Testis (tissue), 2 donors: ENCODE measurements at regions not wholly inside any gene's neighbourhood (a gene's known extent, or its start where the extent isn't known, plus 50 kb on each side); places are given as distances from the start of the nearest gene placed in this dataset.

Source experiments
- DNase-seq: peaks from one replicate; pipeline ENCODE4 v3.0.0-alpha.2; 2019
- H3K27ac ChIP-seq, 2 donors: fragments of 200-600 bp; sonication (generic); one replicate each; pipeline ENCODE4 v1.5.1; 2019
- H3K27me3 ChIP-seq: fragments of 200-600 bp; sonication (generic); one replicate; pipeline ENCODE4 v1.5.1; 2019
- H3K36me3 ChIP-seq: fragments of 200-600 bp; sonication (generic); one replicate; pipeline ENCODE4 v1.5.1; 2017; ENCODE audit warnings: low read depth; ENCODE audit errors: missing control alignments
- H3K4me1 ChIP-seq: fragments of 200-600 bp; sonication (generic); one replicate; pipeline ENCODE4 v1.5.1; 2019
- H3K4me3 ChIP-seq, 2 donors: fragments of 200-600 bp; sonication (generic); one replicate each; pipeline ENCODE4 v1.5.1; 2017 to 2019
- H3K9me3 ChIP-seq: fragments of 200-600 bp; sonication (generic); one replicate; pipeline ENCODE4 v1.5.1; 2017
- CTCF ChIP-seq, 3 experiments: fragments of 450-650 bp in 2 of 3; fragments of 200-600 bp in 1 of 3; sonication (generic) in 1 of 3; IDR thresholded peaks; one replicate each; pipeline ENCODE4 v1.5.1; 2016 to 2019; ENCODE audit warnings: antibody characterized with exemption in 3 of 3, mild to moderate bottlenecking in 2 of 3, moderate library complexity in 1 of 3
- POLR2A ChIP-seq: fragments of 450-650 bp; IDR thresholded peaks from one replicate; pipeline ENCODE4 v1.6.1; 2017; ENCODE audit warnings: antibody characterized with exemption, mild to moderate bottlenecking, moderate library complexity
- WGBS, 2 donors: methylation state at CpG; one replicate each; pipeline ENCODE4 v1.1.5; 2018; 5-methylcytosine and 5-hydroxymethylcytosine counted together
- intact Hi-C: fragments of 100-400 bp; cut with DNase I; formaldehyde crosslinking; loops from one replicate; pipeline ENCODE4 v1.15.1; 2023; ENCODE audit warnings: low total_unique reads

DNA sequence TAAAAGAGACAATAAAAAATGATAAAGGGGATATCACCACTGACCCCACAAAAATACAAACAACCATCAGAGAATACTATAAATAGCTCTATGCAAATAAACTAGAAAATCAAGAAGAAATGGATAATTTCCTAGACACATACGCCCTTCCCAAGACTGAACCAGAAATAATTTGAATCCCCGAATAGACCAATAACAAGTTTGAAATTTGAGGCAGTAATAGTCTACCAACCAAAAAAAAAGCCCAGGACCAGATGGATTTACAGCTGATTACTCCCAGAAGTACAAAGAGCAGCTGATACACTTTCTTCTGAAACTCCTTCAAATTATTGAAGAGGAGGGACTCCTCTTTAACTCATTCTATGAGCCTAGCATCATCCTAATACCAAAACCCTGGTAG is 128.1 kb downstream of the DMRTA1 start:
- TF ChIP-seq CTCF (IDR thresholded peaks at IDR 0.05) (no peak), POLR2A (no peak)
- Histone ChIP-seq H3K27me3 (no peaks in the 10 kb centered on the region), H3K36me3 (no peaks in the 10 kb centered on the region), H3K27ac (no peak overlapping the region), H3K4me1 (no peaks in the 10 kb centered on the region), H3K9me3 (no peaks in the 10 kb centered on the region), H3K4me3 (no peak overlapping the region)
- no peak for DNase-seq
- 74 to 86% methylated on average over 2 of the region's 2 CpGs for WGBS, 2 donors
- intact Hi-C loops = no loop called here

DNA sequence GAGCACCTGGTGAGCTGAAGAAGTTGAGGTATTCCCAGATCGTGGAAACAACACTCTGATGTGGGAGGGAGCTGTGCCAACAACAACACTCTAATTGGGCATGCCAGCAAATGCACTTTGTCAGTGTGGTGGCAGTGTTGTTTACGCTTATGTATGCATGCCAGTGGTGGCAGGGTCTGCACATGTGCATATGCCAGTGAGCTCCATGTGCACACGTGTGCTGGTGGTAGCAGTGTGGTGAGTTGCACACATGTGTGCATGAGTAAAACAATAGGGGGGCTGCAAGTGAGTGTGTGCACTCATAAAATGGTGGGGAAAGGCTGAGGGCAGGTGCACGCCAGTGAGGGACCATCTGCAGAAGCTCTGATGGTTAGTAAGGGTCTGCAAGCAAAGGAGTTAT is 134.2 kb downstream of the DMRTA1 start:
- intact Hi-C loops = no loop called here

DNA sequence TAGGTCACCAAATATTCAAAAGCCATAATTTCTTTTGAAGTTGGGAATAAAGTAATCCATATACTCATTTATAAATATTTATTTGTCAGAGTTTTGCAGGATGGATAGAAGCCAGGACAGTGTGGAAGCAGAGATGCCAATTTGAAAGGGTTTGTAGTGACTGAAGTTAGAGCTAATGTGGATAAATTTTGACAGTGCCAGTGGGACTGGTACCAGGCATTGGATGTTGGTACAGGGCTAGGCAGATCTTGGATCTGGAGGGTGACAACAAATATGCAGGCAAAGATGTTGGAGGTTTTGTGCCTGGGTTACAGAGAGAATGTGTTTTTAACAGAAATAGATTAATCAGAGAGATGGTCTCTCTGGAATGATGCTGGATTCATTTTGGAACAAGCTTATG is 135.6 kb downstream of the DMRTA1 start:
- TF ChIP-seq POLR2A (no peak), CTCF (IDR thresholded peaks at IDR 0.05) (no peak)
- Histone ChIP-seq H3K36me3 (no peaks in the 10 kb centered on the region), H3K27me3 (no peaks in the 10 kb centered on the region), H3K9me3 (no peaks in the 10 kb centered on the region), H3K27ac (no peak overlapping the region), H3K4me1 (no peaks in the 10 kb centered on the region), H3K4me3 (no peak overlapping the region)
- intact Hi-C loops = no loop called here
- DNase-seq = no peak

More for the DNA sequence above, 134.2 kb downstream of the DMRTA1 start:
- TF ChIP-seq CTCF (IDR thresholded peaks at IDR 0.05) (no peak), POLR2A (no peak)
- Histone ChIP-seq H3K4me3 (no peak overlapping the region), H3K27me3 (no peaks in the 10 kb centered on the region), H3K9me3 (no peaks in the 10 kb centered on the region), H3K36me3 (no peaks in the 10 kb centered on the region), H3K4me1 (no peaks in the 10 kb centered on the region), H3K27ac (no peak overlapping the region)
- no peak for DNase-seq
- 57 to 81% methylated on average over 4 of the region's 4 CpGs for WGBS, 2 donors

GRCh38 chr9:22588918-22589317 is 142.3 kb downstream of the DMRTA1 start:
- Histone ChIP-seq H3K4me3 (no peak overlapping the region), H3K27ac (no peak overlapping the region), H3K9me3 (no peaks in the 10 kb centered on the region), H3K4me1 (no peaks in the 10 kb centered on the region), H3K36me3 (no peaks in the 10 kb centered on the region), H3K27me3 (no peaks in the 10 kb centered on the region)
- intact Hi-C loops = no loop called here
- DNase-seq = no peak
- TF ChIP-seq POLR2A = no peak
- TF ChIP-seq CTCF (IDR thresholded peaks at IDR 0.05) = no peak
- WGBS, 2 donors = 88 to 91% methylated on average over 5 of the region's 5 CpGs

DNA sequence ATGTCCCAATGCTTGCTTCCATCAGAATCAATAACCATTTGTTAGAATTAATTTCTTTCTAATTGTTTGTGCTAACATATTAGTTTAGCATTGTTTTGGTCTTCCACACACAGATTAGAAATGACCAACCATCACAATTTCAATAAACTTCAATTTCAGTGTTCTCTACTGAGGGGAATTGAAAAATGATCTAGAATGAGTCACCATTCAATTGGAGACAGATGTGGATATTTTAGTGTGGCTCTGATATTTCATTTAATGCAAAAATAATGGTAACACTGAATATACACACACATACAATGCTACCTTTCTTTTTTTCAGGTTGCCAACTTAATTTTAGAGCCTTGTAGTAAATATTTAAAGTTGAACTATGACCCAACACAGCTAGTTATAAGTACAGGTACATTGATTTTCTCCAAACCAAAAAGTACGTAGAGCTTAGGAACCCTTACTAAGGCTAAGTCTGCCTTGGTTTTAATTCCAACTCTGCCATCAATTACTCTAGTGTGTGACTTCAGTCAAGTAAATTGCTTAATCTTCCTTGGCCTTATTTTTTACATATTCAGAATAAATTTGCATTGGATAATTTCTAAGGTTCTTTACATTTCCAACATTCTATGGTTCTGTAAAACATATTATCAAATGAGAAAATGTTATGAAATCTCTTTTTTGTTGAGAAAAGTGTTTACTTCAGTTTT is 143.9 kb downstream of the DMRTA1 start:
- intact Hi-C loops = no loop called here
- DNase-seq = no peak
- 93 to 96% methylated on average over 1 of the region's 1 CpG for WGBS, 2 donors
- TF ChIP-seq CTCF (IDR thresholded peaks at IDR 0.05) = no peak
- TF ChIP-seq POLR2A = no peak
- Histone ChIP-seq H3K36me3 (no peaks in the 10 kb centered on the region), H3K4me3 (no peak overlapping the region), H3K27ac (no peak overlapping the region), H3K27me3 (no peaks in the 10 kb centered on the region), H3K4me1 (no peaks in the 10 kb centered on the region), H3K9me3 (no peaks in the 10 kb centered on the region)
